ENCODE measurements at regions not wholly inside any gene's neighbourhood (a gene's known extent, or its start where the extent isn't known, plus 50 kb on each side); places are given as distances from the start of the nearest gene placed in this dataset.

GRCh38 chr13:106275446-106276032 is 259.9 kb downstream of the EFNB2 start:
- TF ChIP-seq CTCF (IDR thresholded peaks at IDR 0.05; ENCODE audit: control extremely low read depth in 1 of 3, insufficient read depth in 1 of 3, low read depth in 1 of 3, low read length in 3 of 3) (no peak), TAF1 (IDR thresholded peaks at IDR 0.05; ENCODE audit: low read depth, low read length) (no peak), KDM1A (IDR thresholded peaks at IDR 0.05; ENCODE audit: borderline replicate concordance, low read length) (no peak), CHD2 (IDR thresholded peaks at IDR 0.05; ENCODE audit: low read length) (no peak), POLR2AphosphoS5 (IDR thresholded peaks at IDR 0.05; ENCODE audit: low read depth, low read length) (no peak), SIX5 (IDR thresholded peaks at IDR 0.05; ENCODE audit: low read depth, low read length) (no peak), SP1 (IDR thresholded peaks at IDR 0.05; ENCODE audit: low read depth, low read length) (no peak), GABPA (IDR thresholded peaks at IDR 0.05; ENCODE audit: borderline replicate concordance, insufficient read depth, low read length) (no peak), TEAD4 (IDR thresholded peaks at IDR 0.05; ENCODE audit: low read depth, low read length) (no peak), USF2 (IDR thresholded peaks at IDR 0.05; ENCODE audit: low read length) (no peak), RAD21 (IDR thresholded peaks at IDR 0.05 in 1 of 2, conservative IDR thresholded peaks at IDR 0.05 in 1 of 2; ENCODE audit: low read depth in 2 of 2, low read length in 2 of 2) (no peak)
